H9 (cell line): ENCODE measurements at regions not wholly inside any gene's neighbourhood (a gene's known extent, or its start where the extent isn't known, plus 50 kb on each side); places are given as distances from the start of the nearest gene placed in this dataset.

Experiments used
- DNase-seq: peaks from one replicate; pipeline ENCODE4 v3.0.0-alpha.2; 2017
- H2AFZ ChIP-seq: one replicate; pipeline ENCODE4 v1.6.1; 2013; ENCODE audit warnings: mild to moderate bottlenecking, low read length, control low read depth, moderate library complexity
- H2AK5ac ChIP-seq: 2 replicates; pipeline ENCODE4 v1.6.1; 2013; ENCODE audit warnings: low read length, control low read depth, mixed read lengths; ENCODE audit not compliant: insufficient read length
- H2BK120ac ChIP-seq: one replicate; pipeline ENCODE4 v1.6.1; 2013; ENCODE audit warnings: low read depth, mild to moderate bottlenecking, low read length, control low read depth, inconsistent platforms; ENCODE audit not compliant: poor library complexity, severe bottlenecking
- H2BK12ac ChIP-seq: 2 replicates; pipeline ENCODE4 v1.6.1; 2013; ENCODE audit warnings: low read length, control low read depth, mixed read lengths, low read depth; ENCODE audit not compliant: insufficient read length
- H2BK15ac ChIP-seq: 2 replicates; pipeline ENCODE4 v1.6.1; 2013; ENCODE audit warnings: low read depth, low read length, control low read depth
- H2BK20ac ChIP-seq: one replicate; pipeline ENCODE4 v1.6.1; 2013; ENCODE audit warnings: low read depth, mild to moderate bottlenecking, low read length, control low read depth, inconsistent platforms; ENCODE audit not compliant: poor library complexity, severe bottlenecking
- H2BK5ac ChIP-seq: 2 replicates; pipeline ENCODE4 v1.6.1; 2013; ENCODE audit warnings: low read length, control low read depth, mixed read lengths; ENCODE audit not compliant: insufficient read length
- H3K14ac ChIP-seq: 2 replicates; pipeline ENCODE4 v1.6.1; 2013; ENCODE audit warnings: low read length, control low read depth; ENCODE audit not compliant: insufficient read depth
- H3K18ac ChIP-seq: 2 replicates; pipeline ENCODE4 v1.6.1; 2013; ENCODE audit warnings: low read depth, mild to moderate bottlenecking, mixed read lengths, low read length, control low read depth; ENCODE audit not compliant: insufficient read length
- H3K23ac ChIP-seq: 2 replicates; pipeline ENCODE4 v1.6.1; 2013; ENCODE audit warnings: low read length, control low read depth, mixed read lengths, low read depth; ENCODE audit not compliant: insufficient read length
- H3K23me2 ChIP-seq: 2 replicates; pipeline ENCODE4 v1.6.1; 2013; ENCODE audit warnings: low read depth, mild to moderate bottlenecking, mixed read lengths, low read length, control low read depth; ENCODE audit not compliant: insufficient read length, poor library complexity, severe bottlenecking
- H3K27ac ChIP-seq: 2 replicates; pipeline ENCODE4 v1.5.1; 2013; ENCODE audit warnings: low read length, control low read depth, mixed read lengths, low read depth; ENCODE audit not compliant: insufficient read length
- H3K27me3 ChIP-seq: 2 replicates; pipeline ENCODE4 v1.6.1; 2013; ENCODE audit warnings: low read length, control low read depth, inconsistent platforms; ENCODE audit not compliant: insufficient read depth
- H3K4ac ChIP-seq: 2 replicates; pipeline ENCODE4 v1.6.1; 2013; ENCODE audit warnings: low read depth, mild to moderate bottlenecking, control low read depth, inconsistent platforms, low read length, moderate library complexity
- H3K4me1 ChIP-seq: 2 replicates; pipeline ENCODE4 v1.6.1; 2013; ENCODE audit warnings: low read length, control low read depth, inconsistent platforms; ENCODE audit not compliant: insufficient read depth
- H3K4me2 ChIP-seq: 2 replicates; pipeline ENCODE4 v1.6.1; 2013; ENCODE audit warnings: low read length, control low read depth, mixed read lengths; ENCODE audit not compliant: insufficient read length, insufficient read depth
- H3K56ac ChIP-seq: 2 replicates; pipeline ENCODE4 v1.6.1; 2013; ENCODE audit warnings: low read depth, mild to moderate bottlenecking, mixed read lengths, low read length, control low read depth; ENCODE audit not compliant: insufficient read length
- H3K79me1 ChIP-seq: 2 replicates; pipeline ENCODE4 v1.6.1; 2013; ENCODE audit warnings: low read depth, mild to moderate bottlenecking, moderate library complexity, low read length, control low read depth, inconsistent platforms; ENCODE audit not compliant: insufficient read depth, poor library complexity, severe bottlenecking
- H3K79me2 ChIP-seq: 2 replicates; pipeline ENCODE4 v1.6.1; 2013; ENCODE audit warnings: low read length, control low read depth, inconsistent platforms; ENCODE audit not compliant: insufficient read depth
- H3K9ac ChIP-seq: 2 replicates; pipeline ENCODE4 v1.6.1; 2013; ENCODE audit warnings: low read length, control low read depth, mixed read lengths; ENCODE audit not compliant: insufficient read length; ENCODE audit errors: extremely low read depth
- H3K9me3 ChIP-seq: one replicate; pipeline ENCODE4 v1.6.1; 2013; ENCODE audit warnings: low read depth, low read length, inconsistent platforms; ENCODE audit not compliant: control insufficient read depth
- H3T11ph ChIP-seq: one replicate; pipeline ENCODE4 v1.6.1; 2013; ENCODE audit warnings: mild to moderate bottlenecking, low read length, control low read depth, inconsistent platforms
- H4K20me1 ChIP-seq: one replicate; pipeline ENCODE4 v1.6.1; 2013; ENCODE audit not compliant: control insufficient read depth, insufficient read length, insufficient read depth
- H4K5ac ChIP-seq: 2 replicates; pipeline ENCODE4 v1.6.1; 2013; ENCODE audit warnings: low read depth, mild to moderate bottlenecking, mixed read lengths, low read length, control low read depth; ENCODE audit not compliant: insufficient read length
- H4K8ac ChIP-seq: replicated peaks from 2 replicates; pipeline ENCODE4 v1.6.1; 2013; ENCODE audit warnings: low read length, control low read depth, mixed read lengths, low read depth; ENCODE audit not compliant: insufficient read length
- H4K91ac ChIP-seq: 2 replicates; pipeline ENCODE4 v1.6.1; 2013; ENCODE audit warnings: low read depth, mild to moderate bottlenecking, moderate library complexity, mixed read lengths, low read length, control low read depth; ENCODE audit not compliant: insufficient read length
- H3K27ac Mint-ChIP-seq, 3 experiments: 2 replicates in 2 of 3; 3 replicates in 1 of 3; pipeline ENCODE4 v1.8.0; 2020 to 2021; ENCODE audit warnings: mixed read lengths in 3 of 3, mild to moderate bottlenecking in 1 of 3, moderate library complexity in 1 of 3
- H3K27me3 Mint-ChIP-seq: 2 replicates; pipeline ENCODE4 v1.8.0; 2021; ENCODE audit warnings: low read depth, mild to moderate bottlenecking, moderate library complexity, mixed read lengths
- H3K36me3 Mint-ChIP-seq, 3 experiments: 2 replicates in 2 of 3; 3 replicates in 1 of 3; pipeline ENCODE4 v1.8.0; 2020 to 2021; ENCODE audit warnings: low read depth in 3 of 3, mixed read lengths in 3 of 3; ENCODE audit not compliant: insufficient read depth in 1 of 3
- H3K4me1 Mint-ChIP-seq, 2 experiments: 2 replicates each; pipeline ENCODE4 v1.8.0; 2020; ENCODE audit warnings: mixed read lengths in 2 of 2
- H3K4me3 Mint-ChIP-seq, 2 experiments: 2 replicates in 1 of 2; 3 replicates in 1 of 2; pipeline ENCODE4 v1.8.0; 2020 to 2021; ENCODE audit warnings: mild to moderate bottlenecking in 2 of 2, mixed read lengths in 2 of 2, moderate library complexity in 1 of 2
- H3K9me3 Mint-ChIP-seq, 2 experiments: 2 replicates in 1 of 2; 3 replicates in 1 of 2; pipeline ENCODE4 v1.8.0; 2020; ENCODE audit warnings: mild to moderate bottlenecking in 2 of 2, mixed read lengths in 2 of 2, moderate library complexity in 1 of 2
- WGBS: extraction: QIAGEN DNeasy Blood & Tissue Kit; methylation state at CpG from one replicate; pipeline ENCODE4 v1.1.7; 2013; ENCODE audit warnings: missing lambda C conversion rate, low lambda C conversion rate, mixed read lengths; ENCODE audit not compliant: insufficient read length; ENCODE audit errors: extremely low coverage; 5-methylcytosine and 5-hydroxymethylcytosine counted together
- TF ChIP-seq, protein P1 (sequence below): fragments of 200-600 bp; sonication (generic); conservative IDR thresholded peaks from 3 replicates; pipeline ENCODE4 v1.8.0; 2021; ENCODE audit warnings: antibody characterized with exemption, mild to moderate bottlenecking

DNA sequence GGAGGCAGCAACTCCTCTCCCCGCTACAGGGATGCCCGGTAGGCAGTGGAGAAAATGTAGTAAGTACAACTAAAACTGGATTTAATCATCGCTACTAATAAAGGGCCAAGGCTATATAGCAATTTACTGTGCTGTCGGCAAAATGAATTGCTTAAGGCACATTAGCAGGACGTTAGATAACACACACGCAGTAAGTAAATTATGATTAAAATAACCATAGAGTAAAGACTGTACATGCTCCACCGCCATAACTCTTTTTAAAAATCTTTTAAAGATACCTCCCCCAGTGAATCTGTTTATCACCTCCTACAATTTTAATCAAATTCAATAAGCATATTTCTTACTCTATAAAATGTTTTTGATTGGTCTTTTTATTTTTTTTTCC lies 371.4 kb upstream of the MGMT start:
- H3K27ac ChIP-seq = no peak overlapping the region
- no peak overlapping the region for H3K4ac ChIP-seq
- H3K27me3 Mint-ChIP-seq = peaks cover 4% of the 10 kb centered on the region
- H3K27ac Mint-ChIP-seq = no peak overlapping the region
- H3K4me1 Mint-ChIP-seq = peaks cover 3 to 5% of the 10 kb centered on the region in 2 experiments; a peak in 3 of 4 replicates
- no peaks in the 10 kb centered on the region for H3K4me1 ChIP-seq
- H3K23ac ChIP-seq = no peak overlapping the region
- peaks cover 0 to 2% (median 0%) of the 10 kb centered on the region in 3 experiments; a peak in 2 of 7 replicates for H3K36me3 Mint-ChIP-seq
- H3K4me2 ChIP-seq = no peak overlapping the region
- H4K91ac ChIP-seq = no peak overlapping the region
- H2BK5ac ChIP-seq = no peak overlapping the region
- no peak overlapping the region for H3K18ac ChIP-seq
- no peak overlapping the region for H3K56ac ChIP-seq
- no peaks in the 10 kb centered on the region for H3K9me3 Mint-ChIP-seq
- H2AFZ ChIP-seq = no peak overlapping the region
- no peak overlapping the region for H3K9ac ChIP-seq
- H2BK20ac ChIP-seq = no peak overlapping the region
- no peaks in the 10 kb centered on the region for H3K23me2 ChIP-seq
- H3T11ph ChIP-seq = no peak overlapping the region
- H3K14ac ChIP-seq = no peak overlapping the region
- no peak overlapping the region for H2BK120ac ChIP-seq
- no peaks in the 10 kb centered on the region for H3K79me2 ChIP-seq
- H2BK12ac ChIP-seq = no peak overlapping the region
- no peaks in the 10 kb centered on the region for H3K27me3 ChIP-seq
- TF ChIP-seq, protein P1, sequence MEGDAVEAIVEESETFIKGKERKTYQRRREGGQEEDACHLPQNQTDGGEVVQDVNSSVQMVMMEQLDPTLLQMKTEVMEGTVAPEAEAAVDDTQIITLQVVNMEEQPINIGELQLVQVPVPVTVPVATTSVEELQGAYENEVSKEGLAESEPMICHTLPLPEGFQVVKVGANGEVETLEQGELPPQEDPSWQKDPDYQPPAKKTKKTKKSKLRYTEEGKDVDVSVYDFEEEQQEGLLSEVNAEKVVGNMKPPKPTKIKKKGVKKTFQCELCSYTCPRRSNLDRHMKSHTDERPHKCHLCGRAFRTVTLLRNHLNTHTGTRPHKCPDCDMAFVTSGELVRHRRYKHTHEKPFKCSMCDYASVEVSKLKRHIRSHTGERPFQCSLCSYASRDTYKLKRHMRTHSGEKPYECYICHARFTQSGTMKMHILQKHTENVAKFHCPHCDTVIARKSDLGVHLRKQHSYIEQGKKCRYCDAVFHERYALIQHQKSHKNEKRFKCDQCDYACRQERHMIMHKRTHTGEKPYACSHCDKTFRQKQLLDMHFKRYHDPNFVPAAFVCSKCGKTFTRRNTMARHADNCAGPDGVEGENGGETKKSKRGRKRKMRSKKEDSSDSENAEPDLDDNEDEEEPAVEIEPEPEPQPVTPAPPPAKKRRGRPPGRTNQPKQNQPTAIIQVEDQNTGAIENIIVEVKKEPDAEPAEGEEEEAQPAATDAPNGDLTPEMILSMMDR = no peak
- H3K9me3 ChIP-seq = no peaks in the 10 kb centered on the region
- H4K20me1 ChIP-seq = no peaks in the 10 kb centered on the region
- H3K79me1 ChIP-seq = no peaks in the 10 kb centered on the region
- no peak overlapping the region for H3K4me3 Mint-ChIP-seq
- no CpG with 5 or more reads among the region's 7 CpGs for WGBS
- no peak overlapping the region for H4K5ac ChIP-seq
- H2BK15ac ChIP-seq = no peak overlapping the region
- no peak overlapping the region for H2AK5ac ChIP-seq
- H4K8ac ChIP-seq = no peak overlapping the region
- no peak for DNase-seq
